ES-I3 (cell line): ENCODE measurements at regions not wholly inside any gene's neighbourhood (a gene's known extent, or its start where the extent isn't known, plus 50 kb on each side); places are given as distances from the start of the nearest gene placed in this dataset.
"Not testable (repeated sequence)": the region's sequence is repeated elsewhere in the genome, so short reads cannot be mapped to it uniquely, and the experiment has no call there.

ENCODE experiments used
- H3K36me3 ChIP-seq: 2 replicates; pipeline ENCODE4 v1.6.1; 2013; ENCODE audit warnings: mild to moderate bottlenecking, low read length, control low read depth, moderate library complexity; ENCODE audit not compliant: insufficient read depth
- H3K4me1 ChIP-seq: 2 replicates; pipeline ENCODE4 v1.6.1; 2013; ENCODE audit warnings: mild to moderate bottlenecking, control low read depth, low read length; ENCODE audit not compliant: insufficient read depth
- H3K9ac ChIP-seq: 2 replicates; pipeline ENCODE4 v1.6.1; 2013; ENCODE audit warnings: low read depth, mild to moderate bottlenecking, low read length, moderate library complexity
- H3K9me3 ChIP-seq: 2 replicates; pipeline ENCODE4 v1.6.1; 2013; ENCODE audit warnings: mild to moderate bottlenecking, low read length, moderate library complexity; ENCODE audit not compliant: control insufficient read depth, insufficient read depth

- H3K4me1 ChIP-seq, result no peaks in the 10 kb centered on the region
- no peaks in the 10 kb centered on the region for H3K36me3 ChIP-seq
- H3K9ac ChIP-seq, result no peak overlapping the region
- no peaks in the 10 kb centered on the region for H3K9me3 ChIP-seq
These were observed 357.7 kb downstream of the LMO7 start for GRCh38 chr13:75993823-75994222.

GRCh38 chr13:75993241-75993640 is 357.1 kb downstream of the LMO7 start:
- Histone ChIP-seq H3K9me3 (no peaks in the 10 kb centered on the region), H3K4me1 (no peaks in the 10 kb centered on the region), H3K36me3 (no peaks in the 10 kb centered on the region), H3K9ac (no peak overlapping the region)

GRCh38 chr13:75986818-75987217 is 350.7 kb downstream of the LMO7 start:
- Histone ChIP-seq H3K36me3 (no peaks in the 10 kb centered on the region), H3K4me1 (no peaks in the 10 kb centered on the region), H3K9me3 (no peaks in the 10 kb centered on the region; the same call in 1 of the 2 replicates), H3K9ac (no peak overlapping the region)

GRCh38 chr13:75985132-75985531 is 349.0 kb downstream of the LMO7 start:
- H3K9ac ChIP-seq, result no peak overlapping the region
- no peaks in the 10 kb centered on the region for H3K36me3 ChIP-seq
- no peaks in the 10 kb centered on the region for H3K4me1 ChIP-seq
- no peaks in the 10 kb centered on the region; the same call in 1 of the 2 replicates for H3K9me3 ChIP-seq

GRCh38 chr13:75978818-75979217 is 342.7 kb downstream of the LMO7 start:
- Histone ChIP-seq H3K9me3 (no peaks in the 10 kb centered on the region), H3K4me1 (no peaks in the 10 kb centered on the region), H3K36me3 (no peaks in the 10 kb centered on the region)

GRCh38 chr13:75968103-75968838 is 332.1 kb downstream of the LMO7 start:
- peaks cover 3% of the 10 kb centered on the region for H3K4me1 ChIP-seq
- no peak overlapping the region for H3K9ac ChIP-seq
- H3K9me3 ChIP-seq, result no peaks in the 10 kb centered on the region
- no peaks in the 10 kb centered on the region for H3K36me3 ChIP-seq

More at GRCh38 chr13:75978818-75979217, 342.7 kb downstream of the LMO7 start:
- H3K9ac ChIP-seq, result no peak overlapping the region

GRCh38 chr13:75963302-75963701 is 327.2 kb downstream of the LMO7 start:
- H3K36me3 ChIP-seq, result no peaks in the 10 kb centered on the region
- no peaks in the 10 kb centered on the region for H3K9me3 ChIP-seq
- peaks cover 7% of the 10 kb centered on the region for H3K4me1 ChIP-seq
- no peak overlapping the region for H3K9ac ChIP-seq

- H3K36me3 ChIP-seq, result no peaks in the 10 kb centered on the region
- H3K9ac ChIP-seq, result no peak overlapping the region
- H3K4me1 ChIP-seq, result peaks cover 7% of the 10 kb centered on the region
- H3K9me3 ChIP-seq, result no peaks in the 10 kb centered on the region
These were observed 325.8 kb downstream of the LMO7 start for GRCh38 chr13:75961911-75962310.

- no peaks in the 10 kb centered on the region for H3K9me3 ChIP-seq
- no peaks in the 10 kb centered on the region for H3K36me3 ChIP-seq
- H3K9ac ChIP-seq, result no peak overlapping the region
- peaks cover 7% of the 10 kb centered on the region for H3K4me1 ChIP-seq
These were observed 324.4 kb downstream of the LMO7 start for GRCh38 chr13:75960538-75960994.

GRCh38 chr13:75959861-75960481 is 323.8 kb downstream of the LMO7 start:
- no peaks in the 10 kb centered on the region for H3K9me3 ChIP-seq
- H3K4me1 ChIP-seq, result peaks cover 7% of the 10 kb centered on the region
- H3K36me3 ChIP-seq, result no peaks in the 10 kb centered on the region
- H3K9ac ChIP-seq, result no peak overlapping the region

- not testable (repeated sequence) for H3K36me3 ChIP-seq, H3K9me3 ChIP-seq, H3K9ac ChIP-seq, H3K4me1 ChIP-seq
These were observed 317.5 kb downstream of the LMO7 start for GRCh38 chr13:75953589-75953988.

GRCh38 chr13:75947448-75947847 is 311.3 kb downstream of the LMO7 start:
- Histone ChIP-seq H3K9ac (no peak overlapping the region), H3K4me1 (no peaks in the 10 kb centered on the region), H3K36me3 (no peaks in the 10 kb centered on the region), H3K9me3 (no peaks in the 10 kb centered on the region)

GRCh38 chr13:75946536-75947284 is 310.6 kb downstream of the LMO7 start:
- no peak overlapping the region for H3K9ac ChIP-seq
- H3K36me3 ChIP-seq, result no peaks in the 10 kb centered on the region
- H3K4me1 ChIP-seq, result no peaks in the 10 kb centered on the region
- no peaks in the 10 kb centered on the region for H3K9me3 ChIP-seq

- no peaks in the 10 kb centered on the region for H3K36me3 ChIP-seq
These were observed 309.8 kb downstream of the LMO7 start for GRCh38 chr13:75945841-75946482.

More at GRCh38 chr13:75945841-75946482, 309.8 kb downstream of the LMO7 start:
- Histone ChIP-seq H3K9me3 (no peaks in the 10 kb centered on the region), H3K4me1 (no peaks in the 10 kb centered on the region), H3K9ac (no peak overlapping the region)
